A549 (cell line): ENCODE measurements at regions not wholly inside any gene's neighbourhood (a gene's known extent, or its start where the extent isn't known, plus 50 kb on each side); places are given as distances from the start of the nearest gene placed in this dataset.

Experiments
- BHLHE40 ChIP-seq: IDR thresholded peaks from 2 replicates; pipeline ENCODE4 v1.6.1; 2012; ENCODE audit warnings: low read depth, low read length, inconsistent platforms
- CHD4 ChIP-seq: fragments of 200-600 bp; sonication (generic); IDR thresholded peaks from 2 replicates; pipeline ENCODE4 v1.6.1; 2016; ENCODE audit warnings: antibody characterized with exemption, mild to moderate bottlenecking, borderline replicate concordance
- EP300 ChIP-seq, 2 experiments: fragments of >200 bp; sonication (Bioruptor Twin); formaldehyde crosslinking; IDR thresholded peaks; 2 replicates in 1 of 2; 3 replicates in 1 of 2; pipeline ENCODE4 v1.6.1; 2016 to 2017
- FOSL2 ChIP-seq, 2 experiments: fragments of 450-650 bp in 1 of 2; fragments of >200 bp in 1 of 2; sonication (Bioruptor Twin) in 1 of 2; formaldehyde crosslinking; IDR thresholded peaks; 2 replicates each; pipeline versions ENCODE4 v1.5.0 to v1.6.1; 2016 to 2020; ENCODE audit warnings: mild to moderate bottlenecking in 1 of 2, moderate library complexity in 1 of 2
- JUNB ChIP-seq: fragments of >200 bp; sonication (Bioruptor Twin); formaldehyde crosslinking; IDR thresholded peaks from 2 replicates; pipeline ENCODE4 v1.6.1; 2016
- NR3C1 ChIP-seq: fragments of >200 bp; sonication (Bioruptor Twin); formaldehyde crosslinking; IDR thresholded peaks from 3 replicates; pipeline ENCODE4 v1.6.1; 2017
- TP53 ChIP-seq: fragments of 250-450 bp; sonication (Bioruptor Pico); IDR thresholded peaks from 2 replicates; pipeline ENCODE4 v1.5.0; 2021; ENCODE audit warnings: mild to moderate bottlenecking, moderate library complexity
- ZFP36 ChIP-seq: fragments of 450-650 bp; IDR thresholded peaks from 2 replicates; pipeline ENCODE4 v1.6.1; 2014; ENCODE audit warnings: borderline replicate concordance; ENCODE audit not compliant: partially characterized antibody
- TF ChIP-seq, protein P1 (sequence below): fragments of >200 bp; sonication (Bioruptor Twin); formaldehyde crosslinking; IDR thresholded peaks from 3 replicates; pipeline ENCODE4 v1.5.1; 2016
- TF ChIP-seq, protein P2 (sequence below): IDR thresholded peaks from 2 replicates; pipeline ENCODE4 v1.6.1; 2012
- TF ChIP-seq, protein P3 (sequence below): fragments of 450-650 bp; IDR thresholded peaks from 2 replicates; pipeline ENCODE4 v1.6.1; 2014; ENCODE audit warnings: antibody characterized with exemption

GRCh38 chr17:13749891-13750235 is 148.1 kb upstream of the HS3ST3A1 start:
- TF ChIP-seq EP300 (IDR thresholded peaks at IDR 0.05), result no peak
- TF ChIP-seq, protein P1, sequence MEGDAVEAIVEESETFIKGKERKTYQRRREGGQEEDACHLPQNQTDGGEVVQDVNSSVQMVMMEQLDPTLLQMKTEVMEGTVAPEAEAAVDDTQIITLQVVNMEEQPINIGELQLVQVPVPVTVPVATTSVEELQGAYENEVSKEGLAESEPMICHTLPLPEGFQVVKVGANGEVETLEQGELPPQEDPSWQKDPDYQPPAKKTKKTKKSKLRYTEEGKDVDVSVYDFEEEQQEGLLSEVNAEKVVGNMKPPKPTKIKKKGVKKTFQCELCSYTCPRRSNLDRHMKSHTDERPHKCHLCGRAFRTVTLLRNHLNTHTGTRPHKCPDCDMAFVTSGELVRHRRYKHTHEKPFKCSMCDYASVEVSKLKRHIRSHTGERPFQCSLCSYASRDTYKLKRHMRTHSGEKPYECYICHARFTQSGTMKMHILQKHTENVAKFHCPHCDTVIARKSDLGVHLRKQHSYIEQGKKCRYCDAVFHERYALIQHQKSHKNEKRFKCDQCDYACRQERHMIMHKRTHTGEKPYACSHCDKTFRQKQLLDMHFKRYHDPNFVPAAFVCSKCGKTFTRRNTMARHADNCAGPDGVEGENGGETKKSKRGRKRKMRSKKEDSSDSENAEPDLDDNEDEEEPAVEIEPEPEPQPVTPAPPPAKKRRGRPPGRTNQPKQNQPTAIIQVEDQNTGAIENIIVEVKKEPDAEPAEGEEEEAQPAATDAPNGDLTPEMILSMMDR, result no peak
- no peak for TF ChIP-seq BHLHE40
- no peak for TF ChIP-seq TP53
- no peak for TF ChIP-seq CHD4
- no peak for TF ChIP-seq FOSL2 (IDR thresholded peaks at IDR 0.05)
- no peak for TF ChIP-seq FOSL2 (CRISPR knock-in tag; IDR thresholded peaks at IDR 0.05)
- TF ChIP-seq NR3C1, result no peak
- TF ChIP-seq JUNB, result no peak
- TF ChIP-seq ZFP36, result no peak
- TF ChIP-seq, protein P2, sequence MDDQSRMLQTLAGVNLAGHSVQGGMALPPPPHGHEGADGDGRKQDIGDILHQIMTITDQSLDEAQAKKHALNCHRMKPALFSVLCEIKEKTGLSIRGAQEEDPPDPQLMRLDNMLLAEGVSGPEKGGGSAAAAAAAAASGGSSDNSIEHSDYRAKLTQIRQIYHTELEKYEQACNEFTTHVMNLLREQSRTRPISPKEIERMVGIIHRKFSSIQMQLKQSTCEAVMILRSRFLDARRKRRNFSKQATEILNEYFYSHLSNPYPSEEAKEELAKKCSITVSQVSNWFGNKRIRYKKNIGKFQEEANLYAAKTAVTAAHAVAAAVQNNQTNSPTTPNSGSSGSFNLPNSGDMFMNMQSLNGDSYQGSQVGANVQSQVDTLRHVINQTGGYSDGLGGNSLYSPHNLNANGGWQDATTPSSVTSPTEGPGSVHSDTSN, result no peak
- TF ChIP-seq, protein P3, sequence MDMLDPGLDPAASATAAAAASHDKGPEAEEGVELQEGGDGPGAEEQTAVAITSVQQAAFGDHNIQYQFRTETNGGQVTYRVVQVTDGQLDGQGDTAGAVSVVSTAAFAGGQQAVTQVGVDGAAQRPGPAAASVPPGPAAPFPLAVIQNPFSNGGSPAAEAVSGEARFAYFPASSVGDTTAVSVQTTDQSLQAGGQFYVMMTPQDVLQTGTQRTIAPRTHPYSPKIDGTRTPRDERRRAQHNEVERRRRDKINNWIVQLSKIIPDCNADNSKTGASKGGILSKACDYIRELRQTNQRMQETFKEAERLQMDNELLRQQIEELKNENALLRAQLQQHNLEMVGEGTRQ, result no peak
